ENCODE measurements at regions not wholly inside any gene's neighbourhood (a gene's known extent, or its start where the extent isn't known, plus 50 kb on each side); places are given as distances from the start of the nearest gene placed in this dataset.
A peak's percentile ranks its signal among the peaks of the same experiment; 100 is the strongest.

GRCh38 chr1:111556325-111557037, 53.0 kb upstream of the ADORA3 start:
- peak in 1 of 2 donors; percentile 10 for DNase-seq

- no peak for DNase-seq
Measured at GRCh38 chr1:111559736-111560279, 56.4 kb upstream of the ADORA3 start.

- DNase-seq = no peak
Measured at GRCh38 chr1:111561328-111561727, 57.9 kb upstream of the ADORA3 start.

GRCh38 chr1:111563619-111564018, 56.0 kb upstream of the RAP1A start:
- no peak for DNase-seq

GRCh38 chr1:111565079-111565478, 54.5 kb upstream of the RAP1A start:
- DNase-seq = no peak

GRCh38 chr1:111565968-111566367, 53.6 kb upstream of the RAP1A start:
- DNase-seq = no peak

- no peak for DNase-seq
Measured at GRCh38 chr1:111568160-111568647, 51.4 kb upstream of the RAP1A start.

Measured in activated CD4-positive, alpha-beta T cell treated with anti-CD3 and anti-CD28 coated beads for 4 hours (primary cell).